Activated T-cell treated with anti-CD3 and anti-CD28 coated beads for 1 hour (primary cell): ENCODE measurements at regions not wholly inside any gene's neighbourhood (a gene's known extent, or its start where the extent isn't known, plus 50 kb on each side); places are given as distances from the start of the nearest gene placed in this dataset.

Experiments used
- DNase-seq: peaks from one replicate; pipeline ENCODE4 v3.0.0-alpha.2; 2020; ENCODE audit warnings: low read depth

GRCh38 chr1:30405631-30406212, 317.7 kb downstream of the MATN1 start:
- DNase-seq: no peak

GRCh38 chr1:30405081-30405480, 318.3 kb downstream of the MATN1 start:
- DNase-seq: no peak

- DNase-seq: no peak
Measured at GRCh38 chr1:30404341-30404740, 319.0 kb downstream of the MATN1 start.

GRCh38 chr1:30403726-30404125, 319.7 kb downstream of the MATN1 start:
- no peak for DNase-seq

GRCh38 chr1:30403061-30403645, 320.2 kb downstream of the MATN1 start:
- DNase-seq: no peak

GRCh38 chr1:30402031-30402430, 321.4 kb downstream of the MATN1 start:
- DNase-seq: no peak

- DNase-seq: no peak
Measured at GRCh38 chr1:30400507-30400906, 322.9 kb downstream of the MATN1 start.

GRCh38 chr1:30399026-30399425, 324.4 kb downstream of the MATN1 start:
- DNase-seq: no peak

- DNase-seq: no peak
Measured at GRCh38 chr1:30397576-30397975, 325.8 kb downstream of the MATN1 start.

- no peak for DNase-seq
Measured at GRCh38 chr1:30395631-30396030, 327.8 kb downstream of the MATN1 start.

GRCh38 chr1:30388386-30388785, 335.0 kb downstream of the MATN1 start:
- DNase-seq: no peak

GRCh38 chr1:30386156-30386926, 337.0 kb downstream of the MATN1 start:
- no peak for DNase-seq

- DNase-seq: no peak
Measured at GRCh38 chr1:30385246-30385995, 338.0 kb downstream of the MATN1 start.

GRCh38 chr1:30384286-30385245, 338.8 kb downstream of the MATN1 start:
- no peak for DNase-seq

- no peak for DNase-seq
Measured at GRCh38 chr1:30383221-30383711, 340.1 kb downstream of the MATN1 start.

GRCh38 chr1:30382496-30382895, 340.9 kb downstream of the MATN1 start:
- DNase-seq: no peak

GRCh38 chr1:30381671-30382365, 341.6 kb downstream of the MATN1 start:
- DNase-seq: no peak

- DNase-seq: no peak
Measured at GRCh38 chr1:30381266-30381665, 342.1 kb downstream of the MATN1 start.

- DNase-seq: no peak
Measured at GRCh38 chr1:30380625-30380984, 342.8 kb downstream of the MATN1 start.

GRCh38 chr1:30379684-30380624, 343.4 kb downstream of the MATN1 start:
- DNase-seq: peak; percentile 16
